Karpas-422 (cell line): ENCODE measurements at regions not wholly inside any gene's neighbourhood (a gene's known extent, or its start where the extent isn't known, plus 50 kb on each side); places are given as distances from the start of the nearest gene placed in this dataset.
"Not testable (repeated sequence)": the region's sequence is repeated elsewhere in the genome, so short reads cannot be mapped to it uniquely, and the experiment has no call there.

ENCODE experiments used
- DNase-seq: peaks from one replicate; pipeline ENCODE4 v3.0.0-alpha.2; 2015
- H2AFZ ChIP-seq: fragments of 200-600 bp; sonication (generic); 2 replicates; pipeline ENCODE4 v1.6.1; 2014; ENCODE audit warnings: antibody characterized with exemption, low read length, mixed read lengths
- H3K27ac ChIP-seq: fragments of 200-600 bp; sonication (generic); 2 replicates; pipeline ENCODE4 v1.5.1; 2014; ENCODE audit warnings: mild to moderate bottlenecking, low read length, moderate library complexity
- H3K27me3 ChIP-seq: fragments of 200-600 bp; sonication (generic); 2 replicates; pipeline ENCODE4 v1.6.1; 2014; ENCODE audit warnings: low read length, mixed read lengths
- H3K36me3 ChIP-seq: fragments of 200-600 bp; sonication (generic); 2 replicates; pipeline ENCODE4 v1.6.1; 2014; ENCODE audit warnings: low read length, mixed read lengths; ENCODE audit not compliant: insufficient read depth
- H3K4me1 ChIP-seq: fragments of 200-600 bp; sonication (generic); 2 replicates; pipeline ENCODE4 v1.6.1; 2014; ENCODE audit warnings: mild to moderate bottlenecking, low read length, mixed read lengths
- H3K4me2 ChIP-seq: fragments of 200-600 bp; sonication (generic); 2 replicates; pipeline ENCODE4 v1.6.1; 2014; ENCODE audit warnings: low read length, low read depth, mild to moderate bottlenecking; ENCODE audit not compliant: poor library complexity, severe bottlenecking
- H3K4me3 ChIP-seq: fragments of 200-600 bp; sonication (generic); 2 replicates; pipeline ENCODE4 v1.5.1; 2014; ENCODE audit warnings: mild to moderate bottlenecking, antibody characterized with exemption, low read length, mixed read lengths
- H3K79me2 ChIP-seq: fragments of 200-600 bp; sonication (generic); 2 replicates; pipeline ENCODE4 v1.6.1; 2014; ENCODE audit warnings: mild to moderate bottlenecking, low read length, mixed read lengths
- H3K9ac ChIP-seq: fragments of 200-600 bp; sonication (generic); 2 replicates; pipeline ENCODE4 v1.6.0; 2014; ENCODE audit warnings: low read length
- H3K9me2 ChIP-seq: fragments of 200-600 bp; sonication (generic), shearing (Covaris generic); replicated peaks from 2 replicates; pipeline ENCODE4 v1.6.0; 2014; ENCODE audit warnings: mild to moderate bottlenecking, low read length, moderate library complexity; ENCODE audit not compliant: insufficient read depth
- H3K9me3 ChIP-seq: fragments of 300-700, 200-600 bp; sonication (generic); 2 replicates; pipeline ENCODE4 v1.6.1; 2014; ENCODE audit warnings: low read length, mixed read lengths
- H4K20me1 ChIP-seq: fragments of 200-600 bp; sonication (generic); 2 replicates; pipeline ENCODE4 v1.6.1; 2014; ENCODE audit warnings: mild to moderate bottlenecking, antibody characterized with exemption, low read length, low read depth; ENCODE audit not compliant: insufficient read depth

- no peaks in the 10 kb centered on the region for H3K9me2 ChIP-seq
- no peak overlapping the region for H3K27ac ChIP-seq
These were observed 185.6 kb upstream of the COX10 start for GRCh38 chr17:13883659-13884058.

DNA sequence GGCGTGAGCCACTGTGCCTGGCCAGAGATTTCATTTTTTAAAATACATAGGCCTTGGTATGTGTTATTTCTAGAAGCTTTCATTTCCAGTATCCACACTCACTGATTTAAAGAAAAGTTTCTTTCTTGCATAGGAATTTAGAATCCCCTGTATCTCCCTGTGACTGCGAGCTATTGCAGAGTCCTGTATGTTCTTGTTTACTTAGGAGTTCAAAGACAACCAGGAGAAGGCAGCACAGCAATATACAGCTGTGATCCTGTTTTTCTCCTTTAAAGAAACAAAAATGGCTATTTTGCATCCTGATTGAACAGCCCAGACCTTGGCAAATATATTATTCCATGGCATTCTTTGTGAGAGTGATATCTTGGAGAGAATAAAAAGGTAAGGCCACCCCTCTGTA lies 185.0 kb upstream of the COX10 start:
- Histone ChIP-seq H2AFZ (no peak overlapping the region), H3K36me3 (no peaks in the 10 kb centered on the region), H3K4me3 (no peak overlapping the region), H3K27me3 (no peaks in the 10 kb centered on the region), H3K9me3 (no peaks in the 10 kb centered on the region), H3K4me1 (no peaks in the 10 kb centered on the region), H3K9ac (no peak overlapping the region), H3K9me2 (no peaks in the 10 kb centered on the region), H4K20me1 (no peaks in the 10 kb centered on the region), H3K4me2 (no peak overlapping the region), H3K27ac (no peak overlapping the region), H3K79me2 (no peaks in the 10 kb centered on the region)
- no peak for DNase-seq

More at GRCh38 chr17:13883659-13884058, 185.6 kb upstream of the COX10 start:
- no peak for DNase-seq
- no peak overlapping the region for H3K4me3 ChIP-seq
- no peak overlapping the region for H3K9ac ChIP-seq
- H2AFZ ChIP-seq: no peak overlapping the region
- no peaks in the 10 kb centered on the region for H4K20me1 ChIP-seq
- no peaks in the 10 kb centered on the region for H3K27me3 ChIP-seq
- H3K4me2 ChIP-seq: no peak overlapping the region
- H3K79me2 ChIP-seq: no peaks in the 10 kb centered on the region
- H3K9me3 ChIP-seq: no peaks in the 10 kb centered on the region
- no peaks in the 10 kb centered on the region for H3K4me1 ChIP-seq
- no peaks in the 10 kb centered on the region for H3K36me3 ChIP-seq

DNA sequence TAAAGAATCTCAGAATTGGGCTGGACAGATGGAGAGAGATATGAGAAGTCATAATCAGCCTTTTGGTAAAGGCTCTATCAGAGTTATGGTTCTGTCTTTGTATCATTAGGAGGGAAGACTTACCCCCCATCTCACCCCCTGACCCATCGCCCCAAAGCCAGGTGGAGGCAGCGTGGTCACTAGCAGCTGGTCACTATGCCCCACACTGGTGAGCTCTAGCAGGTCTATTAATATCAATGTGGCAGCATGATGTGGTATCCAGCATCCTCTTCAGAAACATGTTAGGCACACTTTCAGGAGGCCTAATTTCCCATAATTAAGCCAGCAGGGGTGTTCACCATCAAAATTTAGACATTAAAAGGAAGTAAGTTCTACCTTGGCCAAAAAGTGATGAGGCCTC lies 183.8 kb upstream of the COX10 start:
- Histone ChIP-seq H3K4me1 (no peaks in the 10 kb centered on the region), H3K36me3 (no peaks in the 10 kb centered on the region), H4K20me1 (no peaks in the 10 kb centered on the region), H3K27me3 (no peaks in the 10 kb centered on the region), H3K9me3 (no peaks in the 10 kb centered on the region), H2AFZ (no peak overlapping the region), H3K79me2 (no peaks in the 10 kb centered on the region), H3K27ac (no peak overlapping the region), H3K4me2 (no peak overlapping the region), H3K4me3 (no peak overlapping the region), H3K9ac (no peak overlapping the region), H3K9me2 (no peaks in the 10 kb centered on the region)
- no peak for DNase-seq

DNA sequence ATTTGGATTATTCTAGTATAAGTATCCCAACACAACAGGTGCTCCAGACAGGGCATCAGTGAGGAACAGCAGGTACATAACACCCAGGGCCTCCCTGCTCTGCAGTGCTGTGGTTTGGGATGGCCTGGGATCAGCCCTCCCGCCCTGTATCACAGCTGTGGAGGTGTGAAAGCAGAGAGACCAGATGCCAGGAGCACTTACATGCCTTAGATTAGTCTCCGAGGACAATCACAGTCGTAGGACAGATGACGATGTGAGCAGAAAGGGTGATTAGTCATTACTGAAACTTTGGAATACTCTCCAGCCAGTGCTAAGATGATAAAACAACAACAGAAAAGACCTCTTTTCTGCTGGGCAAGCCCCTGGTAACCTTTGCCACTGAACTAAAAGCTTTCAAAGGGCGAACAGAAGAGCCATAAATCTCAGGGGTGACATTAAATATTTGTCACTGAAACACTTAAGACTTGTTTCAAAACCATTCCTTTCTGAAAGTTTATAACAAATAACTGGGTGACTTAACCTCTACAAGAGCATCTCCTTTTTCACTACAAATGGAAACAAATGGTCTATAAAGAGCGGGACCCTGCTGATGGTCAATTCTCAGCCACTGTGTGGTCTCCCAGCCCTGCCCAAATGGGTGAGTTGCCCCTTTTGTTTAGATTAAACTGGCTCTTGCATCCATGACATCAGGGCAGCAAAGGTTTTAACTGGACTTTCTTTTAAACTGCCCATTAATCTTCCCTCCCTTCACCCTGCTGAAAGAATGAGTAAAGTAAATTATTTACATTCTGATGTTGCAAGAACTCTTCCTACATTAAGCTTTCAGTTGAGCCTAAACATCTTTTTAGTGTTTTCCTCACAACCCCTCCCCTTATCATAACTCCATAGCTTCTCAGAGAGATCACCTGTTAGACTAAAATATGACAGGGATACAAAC lies 183.1 kb upstream of the COX10 start:
- Histone ChIP-seq H3K4me2 (no peak overlapping the region), H3K4me3 (no peak overlapping the region), H3K9me3 (no peaks in the 10 kb centered on the region), H2AFZ (no peak overlapping the region), H3K79me2 (no peaks in the 10 kb centered on the region), H3K9ac (no peak overlapping the region), H3K9me2 (no peaks in the 10 kb centered on the region), H3K36me3 (no peaks in the 10 kb centered on the region), H3K27ac (no peak overlapping the region), H3K27me3 (no peaks in the 10 kb centered on the region), H3K4me1 (no peaks in the 10 kb centered on the region), H4K20me1 (no peaks in the 10 kb centered on the region)
- no peak for DNase-seq

- no peaks in the 10 kb centered on the region for H3K4me1 ChIP-seq
- H3K36me3 ChIP-seq: no peaks in the 10 kb centered on the region
- no peak overlapping the region for H3K4me3 ChIP-seq
- no peak overlapping the region for H3K27ac ChIP-seq
- H3K79me2 ChIP-seq: no peaks in the 10 kb centered on the region
- no peaks in the 10 kb centered on the region for H3K9me2 ChIP-seq
- H3K9ac ChIP-seq: no peak overlapping the region
- no peaks in the 10 kb centered on the region for H4K20me1 ChIP-seq
- no peak for DNase-seq
- no peaks in the 10 kb centered on the region for H3K27me3 ChIP-seq
- H3K4me2 ChIP-seq: no peak overlapping the region
- H2AFZ ChIP-seq: no peak overlapping the region
- H3K9me3 ChIP-seq: no peaks in the 10 kb centered on the region
These were observed 181.2 kb upstream of the COX10 start for GRCh38 chr17:13888056-13888609.

DNA sequence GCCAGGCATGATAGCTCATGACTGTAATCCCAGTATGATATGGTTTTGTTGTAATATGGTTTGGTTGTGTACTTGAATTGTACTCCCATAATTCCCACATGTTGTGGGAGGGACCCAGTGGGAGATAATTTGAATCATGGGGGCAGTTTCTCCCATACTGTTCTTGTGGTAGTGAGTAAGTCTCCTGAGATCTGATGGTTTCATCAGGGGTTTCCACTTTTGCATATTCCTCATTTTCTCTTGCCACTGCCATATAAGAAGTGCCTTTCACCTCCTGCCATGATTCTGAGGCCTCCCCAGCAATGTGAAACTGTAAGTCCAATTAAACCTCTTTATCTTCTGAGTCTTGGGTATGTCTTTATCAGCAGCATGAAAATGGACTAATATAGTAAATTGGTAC lies 160.3 kb upstream of the COX10 start:
- not testable (repeated sequence) for H2AFZ ChIP-seq, DNase-seq, H3K4me2 ChIP-seq, H3K9me2 ChIP-seq, H3K36me3 ChIP-seq, H3K9me3 ChIP-seq, H3K9ac ChIP-seq, H3K27ac ChIP-seq, H3K79me2 ChIP-seq, H3K4me3 ChIP-seq, H3K27me3 ChIP-seq, H4K20me1 ChIP-seq
- H3K4me1 ChIP-seq: peaks cover 20% of the 10 kb centered on the region

DNA sequence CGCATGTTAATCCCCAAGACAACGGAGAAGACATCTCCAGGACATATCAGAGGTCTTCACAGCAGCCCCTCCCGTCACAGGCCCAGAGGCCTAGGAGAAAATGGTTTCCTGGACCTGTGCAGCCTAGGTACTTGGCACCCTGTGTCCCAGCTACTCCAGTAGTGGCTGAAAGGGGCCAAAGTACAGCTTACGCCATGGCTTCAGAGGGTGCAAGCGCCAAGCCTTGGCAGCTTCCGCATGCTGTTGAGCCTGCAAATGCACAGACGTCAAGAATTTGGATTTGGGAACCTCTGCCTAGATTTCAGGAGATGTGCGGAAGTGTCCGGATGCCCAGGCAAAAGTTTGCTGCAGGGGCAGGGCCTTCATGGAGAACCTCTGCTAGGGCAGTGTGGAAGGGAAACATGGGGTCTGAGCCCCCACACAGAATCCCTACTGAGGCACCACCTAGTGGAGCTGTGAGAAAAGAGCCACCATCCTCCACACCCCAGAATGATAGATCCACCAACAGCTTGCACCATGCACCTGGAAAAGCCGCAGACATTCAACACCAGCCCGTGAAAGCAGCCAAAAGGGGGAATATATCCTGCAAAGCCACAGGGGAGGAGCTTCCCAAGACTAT lies 159.3 kb upstream of the COX10 start:
- H3K79me2 ChIP-seq: no peaks in the 10 kb centered on the region
- no peaks in the 10 kb centered on the region for H3K36me3 ChIP-seq
- no peak overlapping the region for H3K4me2 ChIP-seq
- H3K27me3 ChIP-seq: no peaks in the 10 kb centered on the region
- H3K9ac ChIP-seq: no peak overlapping the region
- no peak overlapping the region for H3K27ac ChIP-seq
- no peaks in the 10 kb centered on the region for H3K9me3 ChIP-seq
- DNase-seq: no peak
- H3K4me3 ChIP-seq: no peak overlapping the region
- no peaks in the 10 kb centered on the region for H3K9me2 ChIP-seq
- H4K20me1 ChIP-seq: no peaks in the 10 kb centered on the region
- peaks cover 25% of the 10 kb centered on the region for H3K4me1 ChIP-seq
- H2AFZ ChIP-seq: no peak overlapping the region

DNA sequence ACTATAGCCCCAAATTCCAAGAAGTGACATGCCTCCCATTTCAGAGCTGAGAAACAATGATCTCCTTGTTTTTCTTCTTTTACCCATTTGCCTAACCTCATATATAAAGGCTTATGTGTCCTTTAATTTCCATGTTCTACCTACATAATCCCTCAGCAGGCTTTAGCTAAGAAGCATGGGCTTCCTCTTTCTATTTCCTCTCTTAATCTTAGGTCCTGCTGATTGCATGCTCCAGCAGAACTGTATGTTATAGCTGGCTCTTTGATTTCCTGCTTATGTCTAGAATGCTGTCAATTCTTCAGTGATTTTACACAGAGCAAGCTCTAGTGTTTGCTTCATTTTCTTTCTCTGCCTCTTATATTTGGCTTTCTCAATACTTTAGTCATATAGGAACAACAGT lies 151.7 kb upstream of the COX10 start:
- DNase-seq: peak; percentile 92
- Histone ChIP-seq H3K9me2 (no peaks in the 10 kb centered on the region), H2AFZ (no peak overlapping the region), H3K36me3 (no peaks in the 10 kb centered on the region), H3K9me3 (no peaks in the 10 kb centered on the region), H3K4me3 (peak overlapping the region; percentile 57), H4K20me1 (no peaks in the 10 kb centered on the region), H3K9ac (peak overlapping the region; percentile 65), H3K27ac (peak overlapping the region; percentile 96), H3K27me3 (no peaks in the 10 kb centered on the region), H3K79me2 (no peaks in the 10 kb centered on the region), H3K4me1 (peaks cover 80% of the 10 kb centered on the region), H3K4me2 (peak overlapping the region; percentile 81)
